Bone marrow (tissue), 2 donors: ENCODE measurements at regions not wholly inside any gene's neighbourhood (a gene's known extent, or its start where the extent isn't known, plus 50 kb on each side); places are given as distances from the start of the nearest gene placed in this dataset.
"Not testable (repeated sequence)": the region's sequence is repeated elsewhere in the genome, so short reads cannot be mapped to it uniquely, and the experiment has no call there.

Experiments used
- DNase-seq, 2 donors: peaks; one replicate each; lab custom pipeline; 2025; lab: John Stamatoyannopoulos, UW

GRCh38 chr21:31531967-31532366 lies 127.5 kb upstream of the SOD1 start:
- no peak for DNase-seq

GRCh38 chr21:31530897-31531705 lies 128.4 kb upstream of the SOD1 start:
- DNase-seq, result no peak

GRCh38 chr21:31530364-31530763 lies 129.1 kb upstream of the SOD1 start:
- DNase-seq, result no peak

- no peak for DNase-seq
Measured at GRCh38 chr21:31529406-31529805, 130.1 kb upstream of the SOD1 start.

DNA sequence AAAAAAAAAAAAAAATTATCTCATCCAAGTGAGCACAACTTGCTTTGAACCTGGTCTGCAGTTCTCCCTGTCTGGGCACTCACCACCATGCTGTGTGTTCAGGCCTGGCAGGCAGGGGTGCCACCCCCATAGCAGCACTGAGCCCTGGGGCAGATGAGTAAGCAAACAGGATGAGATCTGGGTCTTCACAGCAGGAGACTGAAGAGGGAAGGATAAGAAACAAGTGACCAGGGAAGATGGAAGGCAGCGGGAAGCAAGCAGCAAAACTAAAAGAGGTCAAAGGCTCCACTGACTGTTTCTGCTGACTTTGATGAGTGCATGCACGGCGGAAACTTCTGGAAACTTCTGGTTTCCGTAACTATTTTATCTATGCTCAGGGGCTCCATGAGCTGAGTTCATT lies 133.5 kb upstream of the SOD1 start:
- no peak for DNase-seq

DNA sequence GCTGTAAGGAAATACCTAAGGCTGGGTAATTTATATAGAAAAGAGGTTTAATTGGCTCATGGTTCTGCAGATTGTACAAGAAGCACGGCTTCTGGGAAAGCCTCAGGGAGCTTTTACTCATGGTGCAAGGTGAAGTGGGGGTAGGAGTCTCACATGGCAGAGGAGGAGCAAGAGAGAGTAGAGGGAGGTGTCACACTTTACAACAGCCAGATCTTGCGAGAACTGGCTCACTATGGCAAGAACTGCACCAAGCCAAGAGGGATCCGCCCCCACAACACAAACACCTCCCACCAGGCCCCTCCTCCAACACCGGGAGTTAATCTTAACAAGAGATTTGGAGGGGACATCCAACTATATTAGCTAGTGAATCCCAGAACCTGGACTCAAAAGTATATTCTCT lies 135.4 kb upstream of the SOD1 start:
- DNase-seq, result no peak

GRCh38 chr21:31521515-31521914 lies 138.0 kb upstream of the SOD1 start:
- no peak for DNase-seq

DNA sequence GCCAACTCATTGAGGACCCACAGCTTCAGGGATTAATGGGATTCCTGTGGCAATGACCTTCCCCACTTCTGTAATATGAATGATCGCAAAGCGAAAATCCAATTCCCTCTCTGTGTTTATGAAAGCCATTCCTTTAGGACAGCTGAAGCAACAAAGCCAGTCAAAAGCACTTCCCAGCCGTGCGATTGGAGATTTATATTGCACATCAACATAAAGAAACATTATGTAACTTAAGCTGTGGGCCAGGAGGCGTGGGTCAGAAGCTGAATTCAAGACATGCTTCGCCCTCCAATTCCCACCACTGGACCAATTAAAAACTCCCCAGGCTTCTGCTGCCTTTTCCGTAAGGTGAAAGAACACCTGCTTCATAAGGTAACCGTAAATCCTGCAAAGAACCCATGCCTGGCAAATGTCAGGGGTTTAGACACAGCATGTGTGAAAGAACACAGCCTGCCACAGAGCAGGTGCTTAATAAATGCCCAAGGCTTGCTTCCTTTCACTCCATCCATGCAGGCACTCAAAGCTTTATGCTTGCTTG lies 138.9 kb upstream of the SOD1 start:
- DNase-seq, result no peak

- no peak for DNase-seq
Measured at GRCh38 chr21:31518580-31518979, 140.9 kb upstream of the SOD1 start.

DNA sequence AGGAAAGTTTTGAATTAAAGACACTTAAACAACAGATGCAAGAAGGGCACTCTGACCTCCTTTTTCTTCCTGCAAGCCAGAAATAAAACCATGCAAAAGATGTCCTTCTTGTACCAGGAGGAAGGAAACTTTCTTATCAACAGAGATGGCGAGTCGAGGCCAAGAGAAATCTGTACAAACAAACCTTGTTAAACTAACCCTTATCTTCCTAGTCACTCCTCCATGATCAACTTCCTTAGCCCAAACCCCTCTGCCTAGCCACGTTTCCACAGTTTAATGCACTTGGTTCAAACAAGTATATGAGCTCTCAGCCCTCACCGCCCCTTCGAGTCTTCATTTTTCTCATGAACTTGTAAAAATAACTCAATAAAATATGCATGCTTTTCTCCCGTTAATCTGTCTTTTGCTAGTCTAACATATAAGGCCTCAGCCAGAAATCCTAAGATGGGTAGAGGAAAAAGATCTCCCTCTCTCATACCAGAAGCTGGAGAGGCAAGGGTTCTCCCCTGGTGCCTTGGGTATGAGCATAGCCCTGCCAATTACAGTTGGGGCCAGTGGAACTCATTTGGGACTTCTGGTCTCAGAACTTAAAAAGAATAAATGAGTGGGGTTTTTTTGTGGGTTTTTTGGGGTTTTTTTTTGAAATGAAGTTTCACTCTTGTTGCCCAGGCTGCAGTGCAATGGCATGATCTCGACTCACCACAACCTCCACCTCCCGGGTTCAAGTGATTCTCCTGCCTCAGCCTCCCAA lies 141.7 kb upstream of the SOD1 start:
- DNase-seq, result no peak

DNA sequence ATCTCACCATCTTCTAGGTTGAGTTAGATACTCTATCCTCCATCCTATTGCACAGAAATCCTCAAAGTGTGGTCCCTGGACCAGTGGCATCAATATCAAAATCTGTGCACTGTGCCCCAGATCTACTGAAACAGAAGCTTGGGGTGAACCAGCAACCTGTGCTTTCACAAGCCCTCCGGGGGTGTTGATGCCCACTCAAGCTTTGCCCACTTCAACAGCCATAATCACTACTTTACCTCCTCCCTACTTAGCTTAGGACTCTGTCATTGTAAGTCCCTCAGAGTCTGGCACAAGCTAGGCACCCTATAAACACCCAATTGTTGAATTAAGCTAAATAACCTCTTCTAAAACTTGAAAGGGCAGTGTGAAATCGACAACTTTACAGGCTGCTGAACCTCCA lies 144.2 kb upstream of the SOD1 start:
- DNase-seq, result no peak

GRCh38 chr21:31514598-31514997 lies 144.9 kb upstream of the SOD1 start:
- no peak for DNase-seq

GRCh38 chr21:31513541-31513940 lies 146.0 kb upstream of the SOD1 start:
- DNase-seq, result not testable (repeated sequence)

DNA sequence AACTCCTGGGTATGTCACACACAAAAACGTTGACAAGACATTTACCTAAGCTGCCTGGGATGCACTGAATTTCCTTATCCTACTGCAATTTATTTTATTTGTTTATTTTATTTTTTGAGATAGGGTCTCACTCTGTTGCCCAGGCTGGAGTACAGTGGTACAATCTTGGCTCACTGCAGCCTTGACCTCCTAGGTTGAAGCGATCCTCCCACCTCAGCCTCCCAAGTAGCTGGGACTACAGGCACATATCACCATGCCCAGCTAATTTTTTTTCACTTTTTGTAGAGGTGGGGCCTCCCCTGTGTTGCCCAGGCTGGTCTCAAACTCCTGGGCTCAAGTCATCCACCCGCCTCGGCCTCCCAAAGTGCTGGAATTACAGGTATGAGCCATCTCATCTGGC lies 147.5 kb upstream of the SOD1 start:
- DNase-seq, result not testable (repeated sequence)

- no peak for DNase-seq
Measured at GRCh38 chr21:31511258-31511657, 148.2 kb upstream of the SOD1 start.

- DNase-seq, result no peak
Measured at GRCh38 chr21:31509194-31510017, 150.1 kb upstream of the SOD1 start.

DNA sequence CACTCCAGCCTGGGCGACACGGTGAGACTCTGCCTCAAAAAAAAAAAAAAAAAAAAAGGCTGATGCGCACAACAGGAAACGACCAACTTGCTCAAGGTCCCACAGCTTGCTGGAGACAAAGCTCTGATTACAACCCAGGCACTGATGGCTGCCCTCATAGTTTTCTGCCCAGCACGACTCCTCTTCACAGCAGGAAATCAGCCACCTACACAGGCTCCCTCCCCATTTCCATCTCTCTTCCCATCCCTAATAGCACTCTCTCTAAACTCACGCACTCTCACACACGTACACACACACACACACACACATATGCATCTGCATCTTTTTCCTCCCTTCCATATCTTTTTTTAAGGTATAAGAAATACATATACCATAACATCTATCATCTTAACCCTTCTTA lies 153.5 kb upstream of the SOD1 start:
- no peak for DNase-seq

- no peak for DNase-seq
Measured at GRCh38 chr21:31503939-31504338, 155.6 kb upstream of the SOD1 start.

GRCh38 chr21:31503467-31503866 lies 156.0 kb upstream of the SOD1 start:
- DNase-seq, result no peak

GRCh38 chr21:31502537-31503143 lies 156.9 kb upstream of the SOD1 start:
- DNase-seq, result no peak

GRCh38 chr21:31501926-31502325 lies 157.6 kb upstream of the SOD1 start:
- DNase-seq, result no peak

- DNase-seq, result no peak
Measured at GRCh38 chr21:31500982-31501381, 156.9 kb upstream of the TIAM1 start.
